Memory B cell (primary cell): ENCODE measurements at regions not wholly inside any gene's neighbourhood (a gene's known extent, or its start where the extent isn't known, plus 50 kb on each side); places are given as distances from the start of the nearest gene placed in this dataset.
"Not testable (repeated sequence)": the region's sequence is repeated elsewhere in the genome, so short reads cannot be mapped to it uniquely, and the experiment has no call there.

Experiments
- ATAC-seq: fragments of 150-1000 bp; cut with Tn5 transposase; 2 replicates; pipeline ENCODE4 v1.10.0; 2021; ENCODE audit warnings: low read depth, mild to moderate bottlenecking, moderate library complexity
- DNase-seq, 2 donors: peaks; one replicate each; pipeline ENCODE4 v3.0.0; 2022; ENCODE audit warnings: low spot score in 2 of 2
- H3K27ac Mint-ChIP-seq: one replicate; pipeline ENCODE4 v1.8.0; 2022; ENCODE audit warnings: mild to moderate bottlenecking, moderate library complexity, mixed read lengths
- H3K27me3 Mint-ChIP-seq: one replicate; pipeline ENCODE4 v1.8.0; 2022; ENCODE audit warnings: mixed read lengths
- H3K36me3 Mint-ChIP-seq: one replicate; pipeline ENCODE4 v1.8.0; 2022; ENCODE audit warnings: mild to moderate bottlenecking, mixed read lengths
- H3K4me1 Mint-ChIP-seq: one replicate; pipeline ENCODE4 v1.8.0; 2022; ENCODE audit warnings: mixed read lengths
- H3K4me3 Mint-ChIP-seq: one replicate; pipeline ENCODE4 v1.8.0; 2022; ENCODE audit warnings: mild to moderate bottlenecking, moderate library complexity, mixed read lengths
- H3K9me3 Mint-ChIP-seq: one replicate; pipeline ENCODE4 v1.8.0; 2022; ENCODE audit warnings: mixed read lengths

DNA sequence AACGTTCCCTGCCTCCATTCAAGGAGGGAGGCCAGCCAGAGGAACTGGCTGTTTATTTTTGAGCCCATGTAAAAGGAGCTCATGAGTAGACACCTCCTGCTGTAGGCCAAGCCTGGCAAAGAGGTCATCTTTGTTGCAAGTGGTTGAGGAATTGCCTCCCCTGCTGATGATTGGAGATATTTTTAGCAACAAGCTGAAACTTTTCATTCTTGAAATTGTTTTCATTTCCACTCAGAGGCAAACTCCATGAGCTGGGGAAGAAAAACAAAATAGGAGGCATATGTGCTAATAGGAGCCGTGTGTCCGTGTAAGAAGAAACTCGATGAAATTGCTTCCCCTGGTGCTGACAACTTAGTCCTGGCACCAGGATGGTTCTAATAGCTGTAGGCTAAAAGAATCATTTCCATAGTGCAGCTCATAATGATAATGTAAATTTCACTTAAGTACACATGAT, 440.1 kb upstream of the FAR2 start:
- H3K36me3 Mint-ChIP-seq, result no peaks in the 10 kb centered on the region
- ATAC-seq, result no peak
- no peaks in the 10 kb centered on the region for H3K9me3 Mint-ChIP-seq
- H3K27me3 Mint-ChIP-seq, result no peaks in the 10 kb centered on the region
- H3K4me3 Mint-ChIP-seq, result no peak overlapping the region
- H3K27ac Mint-ChIP-seq, result no peak overlapping the region
- no peak for DNase-seq
- H3K4me1 Mint-ChIP-seq, result no peaks in the 10 kb centered on the region

DNA sequence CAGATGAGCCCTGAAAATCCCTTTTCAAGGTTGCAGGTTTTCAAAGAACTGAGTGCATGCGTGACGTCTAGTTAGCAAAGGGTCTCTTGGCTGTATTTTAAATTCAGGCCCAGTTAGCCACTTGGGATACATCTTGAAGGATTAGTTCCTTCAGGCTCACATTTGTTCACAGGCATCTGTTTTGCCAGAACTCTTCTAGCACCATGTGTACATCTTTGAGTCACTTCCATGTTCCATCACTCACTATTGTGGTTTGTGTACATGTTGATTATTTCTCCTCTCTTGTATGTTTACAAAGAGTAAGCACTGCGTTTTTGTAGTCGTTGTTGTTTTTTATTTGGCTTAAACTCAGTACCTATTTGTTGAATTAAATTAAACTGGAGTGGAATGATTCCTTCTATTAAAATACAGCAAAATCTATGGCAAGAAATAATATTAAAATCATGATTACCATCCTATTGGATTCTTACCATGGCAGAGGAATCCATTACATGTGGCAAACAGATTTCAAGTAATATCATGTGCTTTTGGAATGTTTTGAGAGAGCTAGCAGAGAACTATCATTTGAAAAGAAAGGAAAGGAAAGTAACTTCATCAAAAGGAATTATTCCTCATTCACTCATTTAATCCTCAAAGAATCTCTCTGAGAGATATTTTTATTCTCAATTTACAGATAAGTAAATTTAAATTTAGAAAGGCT, 438.9 kb upstream of the FAR2 start:
- Mint-ChIP-seq H3K27me3 (no peaks in the 10 kb centered on the region), H3K4me1 (no peaks in the 10 kb centered on the region), H3K9me3 (no peaks in the 10 kb centered on the region), H3K36me3 (no peaks in the 10 kb centered on the region), H3K4me3 (no peak overlapping the region), H3K27ac (no peak overlapping the region)
- DNase-seq (no peak), ATAC-seq (no peak)

- no peaks in the 10 kb centered on the region for H3K27me3 Mint-ChIP-seq
- no peak overlapping the region for H3K4me3 Mint-ChIP-seq
- no peaks in the 10 kb centered on the region for H3K4me1 Mint-ChIP-seq
- H3K36me3 Mint-ChIP-seq, result no peaks in the 10 kb centered on the region
- no peak for DNase-seq
- H3K27ac Mint-ChIP-seq, result no peak overlapping the region
- no peak for ATAC-seq
- no peaks in the 10 kb centered on the region for H3K9me3 Mint-ChIP-seq
Observed at GRCh38 chr12:28710882-28711281, 438.2 kb upstream of the FAR2 start.

GRCh38 chr12:28711421-28711820, 437.7 kb upstream of the FAR2 start:
- no peak overlapping the region for H3K27ac Mint-ChIP-seq
- H3K4me1 Mint-ChIP-seq, result no peaks in the 10 kb centered on the region
- no peak overlapping the region for H3K4me3 Mint-ChIP-seq
- no peaks in the 10 kb centered on the region for H3K36me3 Mint-ChIP-seq
- ATAC-seq, result no peak
- no peaks in the 10 kb centered on the region for H3K9me3 Mint-ChIP-seq
- no peak for DNase-seq
- H3K27me3 Mint-ChIP-seq, result no peaks in the 10 kb centered on the region

DNA sequence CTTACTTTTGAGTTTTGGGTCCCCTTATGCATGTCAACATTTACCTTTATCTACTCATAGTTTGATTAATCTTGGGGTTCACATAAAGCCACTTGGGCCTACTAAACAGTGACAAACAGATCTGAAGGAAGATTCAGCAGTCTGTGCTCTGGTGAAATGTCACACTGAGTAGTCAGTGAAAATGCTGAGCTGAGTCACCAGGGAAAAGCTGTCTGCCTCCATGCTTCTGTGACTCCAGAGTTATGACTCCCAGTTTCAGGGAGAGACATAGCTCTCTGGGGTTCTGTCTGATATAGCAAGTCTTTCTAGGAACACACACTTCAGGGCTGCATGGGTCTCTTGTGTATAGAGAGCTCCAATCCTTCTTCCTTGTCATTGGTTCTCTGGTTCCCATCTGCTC, 406.3 kb upstream of the FAR2 start:
- Mint-ChIP-seq H3K27ac (no peak overlapping the region), H3K9me3 (peaks cover 2% of the 10 kb centered on the region), H3K27me3 (no peaks in the 10 kb centered on the region), H3K36me3 (no peaks in the 10 kb centered on the region), H3K4me3 (no peak overlapping the region), H3K4me1 (no peaks in the 10 kb centered on the region)
- ATAC-seq, result no peak
- DNase-seq, result no peak

- Mint-ChIP-seq H3K27ac (no peak overlapping the region), H3K36me3 (no peaks in the 10 kb centered on the region), H3K27me3 (peaks cover 1% of the 10 kb centered on the region), H3K4me1 (no peaks in the 10 kb centered on the region), H3K4me3 (no peak overlapping the region), H3K9me3 (no peaks in the 10 kb centered on the region)
- ATAC-seq (no peak), DNase-seq (no peak)
Observed at GRCh38 chr12:28746734-28747325, 402.2 kb upstream of the FAR2 start.

DNA sequence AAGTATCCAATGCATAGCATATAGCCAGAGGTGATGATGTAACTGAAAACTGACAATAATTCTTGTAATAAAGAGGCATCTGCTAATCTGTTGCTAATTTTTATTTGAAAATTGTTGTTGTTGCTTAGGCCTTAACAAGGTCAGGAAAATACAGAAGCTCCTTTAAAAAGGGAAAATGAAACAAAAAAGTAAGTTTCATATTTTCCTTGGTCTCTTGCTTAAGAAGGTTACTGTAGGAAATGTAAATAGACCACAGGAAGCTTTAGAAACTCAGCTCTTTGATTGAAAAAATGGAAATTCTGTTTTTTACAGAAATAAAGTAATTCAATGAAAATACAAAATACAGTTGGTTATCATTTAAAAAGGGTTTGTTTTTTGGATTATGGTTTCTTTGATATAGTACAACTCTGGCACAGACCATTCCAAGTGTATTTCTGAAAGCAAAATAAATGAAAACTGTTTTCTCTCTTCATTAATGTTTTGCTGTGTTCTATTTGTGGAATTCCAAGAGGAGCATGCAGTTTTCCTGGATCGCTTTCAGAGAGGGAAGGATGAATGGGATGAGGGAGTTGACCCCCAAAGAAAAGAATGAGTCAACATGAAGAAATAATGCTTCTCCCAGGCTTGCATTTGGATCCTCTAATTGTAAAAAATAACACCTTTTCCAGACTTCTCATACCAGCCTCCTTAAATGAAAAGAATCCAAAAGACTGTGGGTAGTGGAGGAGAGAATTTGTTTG, 398.0 kb upstream of the FAR2 start:
- Mint-ChIP-seq H3K27ac (no peak overlapping the region), H3K36me3 (no peaks in the 10 kb centered on the region), H3K9me3 (peaks cover 3% of the 10 kb centered on the region), H3K4me1 (no peaks in the 10 kb centered on the region), H3K4me3 (no peak overlapping the region), H3K27me3 (peaks cover 1% of the 10 kb centered on the region)
- DNase-seq, result no peak
- no peak for ATAC-seq

GRCh38 chr12:28755027-28755426, 394.1 kb upstream of the FAR2 start:
- Mint-ChIP-seq H3K27ac (no peak overlapping the region), H3K27me3 (peaks cover 1% of the 10 kb centered on the region), H3K9me3 (peaks cover 3% of the 10 kb centered on the region), H3K4me1 (no peaks in the 10 kb centered on the region), H3K36me3 (no peaks in the 10 kb centered on the region), H3K4me3 (no peak overlapping the region)
- DNase-seq (no peak), ATAC-seq (no peak)

GRCh38 chr12:28759333-28759732, 389.7 kb upstream of the FAR2 start:
- Mint-ChIP-seq H3K4me3 (no peak overlapping the region), H3K27me3 (no peaks in the 10 kb centered on the region), H3K9me3 (peaks cover 6% of the 10 kb centered on the region), H3K27ac (no peak overlapping the region), H3K36me3 (no peaks in the 10 kb centered on the region), H3K4me1 (no peaks in the 10 kb centered on the region)
- DNase-seq, result no peak
- ATAC-seq, result no peak

DNA sequence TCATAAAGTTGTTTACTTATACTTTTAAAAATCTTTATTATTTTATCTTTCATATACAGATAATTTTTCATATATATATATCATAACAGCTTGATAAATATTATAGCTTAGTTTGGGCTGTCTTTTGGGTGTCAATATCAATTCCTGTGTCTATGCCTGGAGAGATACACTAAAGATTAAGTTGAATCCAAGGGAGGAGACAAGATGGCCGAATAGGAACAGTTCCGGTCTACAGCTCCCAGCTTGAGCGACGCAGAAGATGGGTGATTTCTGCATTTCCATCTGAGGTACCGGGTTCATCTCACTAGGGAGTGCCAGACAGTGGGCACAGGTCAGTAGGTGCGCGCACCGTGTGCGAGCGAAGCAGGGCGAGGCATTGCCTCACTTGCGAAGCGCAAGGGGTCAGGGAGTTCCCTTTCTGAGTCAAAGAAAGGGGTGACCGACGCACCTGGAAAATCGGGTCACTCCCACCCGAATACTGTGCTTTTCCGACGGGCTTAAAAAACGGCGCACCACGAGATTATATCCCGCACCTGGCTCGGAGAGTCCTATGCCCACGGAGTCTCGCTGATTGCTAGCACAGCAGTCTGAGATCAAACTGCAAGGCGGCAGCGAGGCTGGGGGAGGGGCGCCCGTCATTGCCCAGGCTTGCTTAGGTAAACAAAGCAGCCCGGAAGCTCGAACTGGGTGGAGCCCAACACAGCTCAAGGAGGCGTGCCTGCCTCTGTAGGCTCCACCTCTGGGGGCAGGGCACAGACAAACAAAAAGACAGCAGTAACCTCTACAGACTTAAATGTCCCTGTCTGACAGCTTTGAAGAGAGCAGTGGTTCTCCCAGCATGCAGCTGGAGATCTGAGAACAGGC, 388.8 kb upstream of the FAR2 start:
- not testable (repeated sequence) for H3K27me3 Mint-ChIP-seq, H3K4me1 Mint-ChIP-seq, H3K4me3 Mint-ChIP-seq, H3K36me3 Mint-ChIP-seq, DNase-seq, ATAC-seq, H3K9me3 Mint-ChIP-seq, H3K27ac Mint-ChIP-seq

DNA sequence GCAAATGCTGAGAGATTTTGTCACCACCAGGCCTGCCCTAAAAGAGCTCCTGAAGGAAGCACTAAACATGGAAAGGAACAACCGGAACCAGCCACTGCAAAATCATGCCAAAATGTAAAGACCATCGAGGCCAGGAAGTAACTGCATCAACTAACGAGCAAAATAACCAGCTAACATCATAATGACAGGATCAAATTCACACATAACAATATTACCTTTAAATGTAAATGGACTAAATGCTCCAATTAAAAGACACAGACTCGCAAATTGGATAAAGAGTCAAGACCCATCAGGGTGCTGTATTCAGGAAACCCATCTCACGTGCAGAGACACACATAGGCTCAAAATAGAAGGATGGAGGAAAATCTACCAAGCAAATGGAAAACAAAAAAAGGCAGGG, 387.2 kb upstream of the FAR2 start:
- not testable (repeated sequence) for H3K27ac Mint-ChIP-seq, H3K4me3 Mint-ChIP-seq, H3K36me3 Mint-ChIP-seq, DNase-seq, H3K27me3 Mint-ChIP-seq, H3K4me1 Mint-ChIP-seq, H3K9me3 Mint-ChIP-seq, ATAC-seq

DNA sequence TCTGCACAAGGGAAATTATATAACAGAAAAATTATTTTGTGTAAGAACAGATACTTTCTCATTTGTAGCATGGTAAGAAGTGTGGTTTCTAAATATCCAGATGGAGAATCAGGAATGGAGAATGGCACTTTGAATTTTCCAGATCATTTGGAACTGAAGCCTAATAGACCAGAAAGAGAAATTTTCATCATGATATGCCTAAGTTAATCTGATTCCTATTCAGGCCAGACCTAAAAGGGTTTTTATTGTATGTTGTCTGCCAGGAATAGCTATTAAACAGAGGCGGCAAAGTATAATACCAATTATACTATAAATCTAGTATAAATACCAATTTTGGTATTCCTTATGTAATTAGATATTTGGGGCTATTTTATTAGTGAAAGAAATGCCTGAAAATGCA, 382.7 kb upstream of the FAR2 start:
- H3K4me3 Mint-ChIP-seq, result no peak overlapping the region
- no peaks in the 10 kb centered on the region for H3K27me3 Mint-ChIP-seq
- H3K9me3 Mint-ChIP-seq, result peaks cover 3% of the 10 kb centered on the region
- DNase-seq (no peak), ATAC-seq (no peak)
- H3K36me3 Mint-ChIP-seq, result no peaks in the 10 kb centered on the region
- H3K27ac Mint-ChIP-seq, result no peak overlapping the region
- H3K4me1 Mint-ChIP-seq, result no peaks in the 10 kb centered on the region

DNA sequence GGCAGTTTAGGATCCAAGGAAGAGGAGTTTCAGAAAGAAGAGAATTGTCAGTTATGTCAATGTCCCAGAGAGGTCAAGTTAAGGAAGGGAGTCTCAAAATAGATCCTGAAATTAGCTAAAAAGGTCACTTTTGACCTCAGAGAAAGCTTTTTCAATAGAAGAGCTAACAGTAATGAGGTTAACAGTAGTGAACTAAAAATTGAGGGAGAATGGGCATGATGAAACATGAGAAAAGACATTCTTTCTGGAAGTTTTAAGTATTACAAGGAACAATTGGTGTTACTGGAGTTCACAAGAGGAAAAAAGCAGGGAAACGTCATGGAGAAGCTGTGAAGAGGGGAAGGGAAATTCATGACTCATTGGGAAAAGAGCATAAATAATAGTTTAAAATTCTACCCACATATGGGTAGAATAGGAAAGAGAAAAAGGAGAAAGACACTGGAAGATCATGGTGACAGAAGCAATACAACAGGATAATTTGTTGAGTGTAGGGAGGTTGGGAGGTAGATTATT, 381.2 kb upstream of the FAR2 start:
- Mint-ChIP-seq H3K36me3 (no peaks in the 10 kb centered on the region), H3K27ac (no peak overlapping the region), H3K4me1 (no peaks in the 10 kb centered on the region), H3K4me3 (no peak overlapping the region), H3K9me3 (peaks cover 3% of the 10 kb centered on the region), H3K27me3 (no peaks in the 10 kb centered on the region)
- ATAC-seq (no peak), DNase-seq (no peak)

GRCh38 chr12:28770322-28770721, 378.8 kb upstream of the FAR2 start:
- H3K36me3 Mint-ChIP-seq, result no peaks in the 10 kb centered on the region
- H3K4me1 Mint-ChIP-seq, result no peaks in the 10 kb centered on the region
- peaks cover 3% of the 10 kb centered on the region for H3K9me3 Mint-ChIP-seq
- no peak for DNase-seq
- H3K27me3 Mint-ChIP-seq, result no peaks in the 10 kb centered on the region
- no peak overlapping the region for H3K4me3 Mint-ChIP-seq
- ATAC-seq, result no peak
- no peak overlapping the region for H3K27ac Mint-ChIP-seq
